Fibroblast of skin of abdomen (primary cell): ENCODE measurements at regions not wholly inside any gene's neighbourhood (a gene's known extent, or its start where the extent isn't known, plus 50 kb on each side); places are given as distances from the start of the nearest gene placed in this dataset.
"Not testable (repeated sequence)": the region's sequence is repeated elsewhere in the genome, so short reads cannot be mapped to it uniquely, and the experiment has no call there.

Experiments
- DNase-seq: peaks from one replicate; pipeline ENCODE4 v3.0.0-alpha.2; 2013

DNA sequence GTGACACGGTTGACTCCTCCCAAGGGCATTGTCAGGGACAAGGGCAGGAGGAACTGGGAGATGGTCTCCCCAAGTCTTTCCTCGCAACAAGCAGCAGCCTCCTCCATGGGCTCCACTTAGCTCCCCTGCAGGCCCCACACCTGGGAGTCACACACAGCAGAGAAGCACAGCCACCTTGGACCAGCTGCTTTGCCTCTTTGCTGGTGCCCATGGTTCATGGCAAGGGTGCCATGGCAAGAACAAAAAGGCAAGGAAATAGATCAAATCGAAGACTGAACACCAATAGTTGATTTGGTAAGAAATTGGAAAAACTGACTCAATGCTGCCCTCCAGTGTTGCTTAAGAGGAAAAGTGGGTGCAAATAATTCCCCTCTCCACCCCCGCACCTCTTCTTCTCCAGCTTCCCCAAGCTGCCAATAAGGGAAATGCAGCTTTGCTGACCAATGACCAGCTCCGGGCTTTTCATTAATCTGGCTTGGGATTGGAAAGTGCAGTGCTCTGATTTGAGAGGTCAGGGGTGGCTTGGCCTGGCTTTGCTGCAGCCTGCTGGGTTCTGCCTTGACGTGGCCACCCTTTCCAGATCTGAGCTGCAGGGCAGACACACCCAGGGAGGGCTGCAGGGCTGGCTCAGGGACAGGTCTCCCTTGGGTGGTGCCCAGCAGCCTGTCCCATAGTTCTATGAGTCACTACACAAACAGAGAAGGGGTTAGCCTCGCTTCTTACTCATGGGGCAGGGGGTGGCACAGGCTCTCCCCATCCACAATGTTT, 162.0 kb downstream of the KLF13 start:
- peak; percentile 85 for DNase-seq

- no peak for DNase-seq
These were observed 162.6 kb downstream of the KLF13 start for GRCh38 chr15:31489281-31489680.

- DNase-seq: peak; percentile 47
These were observed 163.4 kb downstream of the KLF13 start for GRCh38 chr15:31489801-31490646.

- no peak for DNase-seq
These were observed 168.2 kb downstream of the KLF13 start for GRCh38 chr15:31494786-31495185.

- DNase-seq: no peak
These were observed 168.6 kb downstream of the KLF13 start for GRCh38 chr15:31495281-31495680.

GRCh38 chr15:31497838-31498237, 171.2 kb downstream of the KLF13 start:
- no peak for DNase-seq

DNA sequence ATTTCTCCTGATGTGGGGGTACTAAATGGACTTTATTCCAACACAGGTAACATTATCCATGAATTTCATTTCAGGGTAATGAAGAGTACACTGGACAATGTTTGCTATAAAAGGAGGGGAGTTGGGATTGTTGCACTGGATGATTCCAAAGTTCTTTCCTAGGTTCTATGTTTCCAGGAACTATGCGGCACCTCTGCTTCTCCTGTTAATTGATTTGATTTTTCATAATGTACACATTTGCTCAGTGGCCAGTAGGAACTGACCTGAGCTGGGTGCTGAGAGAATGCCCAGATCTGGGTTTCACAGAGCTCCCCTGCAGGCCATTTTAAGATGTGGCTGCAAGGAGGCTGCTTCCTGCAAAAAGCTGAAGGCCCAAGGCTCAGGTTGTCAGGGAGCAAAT, 171.7 kb downstream of the KLF13 start:
- no peak for DNase-seq

DNA sequence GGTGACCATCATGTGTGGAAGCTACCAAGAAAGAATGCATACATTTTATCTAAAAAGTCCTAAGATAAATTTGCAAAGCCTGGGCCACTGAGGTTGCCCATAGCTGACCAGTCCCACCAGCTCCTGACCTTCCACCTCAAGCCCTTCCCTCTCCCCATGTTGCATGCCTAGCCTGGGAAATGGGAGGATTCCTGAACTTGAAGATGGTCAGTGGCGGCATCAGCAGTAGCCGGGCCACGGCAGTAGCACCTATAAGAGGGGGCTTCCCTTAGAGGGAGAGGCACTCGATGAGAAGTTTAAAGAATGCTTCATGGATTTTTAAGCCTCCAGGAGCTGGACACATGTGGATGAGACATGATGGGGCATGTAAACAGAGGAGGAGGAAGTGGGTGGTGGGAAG, 172.1 kb downstream of the KLF13 start:
- DNase-seq: no peak

DNA sequence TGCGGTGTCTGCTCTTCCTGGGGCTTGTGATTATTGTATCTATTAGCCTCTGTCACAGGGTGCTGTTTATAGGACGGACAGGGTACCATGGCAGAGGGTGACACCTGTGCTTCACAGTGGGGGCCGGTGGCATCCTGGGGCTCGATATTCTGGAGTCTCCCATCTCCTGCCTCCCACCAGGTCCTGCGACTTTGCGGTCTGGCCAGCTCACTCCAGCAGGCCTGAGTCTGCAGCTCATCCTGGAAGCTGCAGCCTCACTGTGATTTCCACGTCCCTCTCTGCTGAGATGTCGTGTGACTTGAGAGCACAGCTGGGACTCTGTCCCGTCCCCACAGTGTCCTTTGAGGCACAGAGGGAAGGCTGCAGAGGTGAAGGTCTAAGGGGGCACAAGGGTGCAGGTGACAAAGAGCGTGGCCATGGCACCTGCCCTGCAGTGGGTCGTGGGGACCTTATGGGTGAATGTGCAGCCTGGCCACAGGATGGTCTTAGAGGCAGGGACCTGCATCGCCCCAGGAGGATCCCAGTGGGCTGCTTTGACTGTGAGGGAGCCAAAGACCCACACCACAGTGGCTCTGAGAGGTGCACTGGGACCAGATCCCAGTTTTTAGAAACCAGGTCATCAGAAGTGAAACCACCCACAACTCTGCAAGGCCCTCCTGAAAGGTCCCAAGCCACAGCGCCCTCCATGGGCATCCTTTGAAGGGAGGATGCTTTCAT, 172.8 kb downstream of the KLF13 start:
- DNase-seq: no peak

DNA sequence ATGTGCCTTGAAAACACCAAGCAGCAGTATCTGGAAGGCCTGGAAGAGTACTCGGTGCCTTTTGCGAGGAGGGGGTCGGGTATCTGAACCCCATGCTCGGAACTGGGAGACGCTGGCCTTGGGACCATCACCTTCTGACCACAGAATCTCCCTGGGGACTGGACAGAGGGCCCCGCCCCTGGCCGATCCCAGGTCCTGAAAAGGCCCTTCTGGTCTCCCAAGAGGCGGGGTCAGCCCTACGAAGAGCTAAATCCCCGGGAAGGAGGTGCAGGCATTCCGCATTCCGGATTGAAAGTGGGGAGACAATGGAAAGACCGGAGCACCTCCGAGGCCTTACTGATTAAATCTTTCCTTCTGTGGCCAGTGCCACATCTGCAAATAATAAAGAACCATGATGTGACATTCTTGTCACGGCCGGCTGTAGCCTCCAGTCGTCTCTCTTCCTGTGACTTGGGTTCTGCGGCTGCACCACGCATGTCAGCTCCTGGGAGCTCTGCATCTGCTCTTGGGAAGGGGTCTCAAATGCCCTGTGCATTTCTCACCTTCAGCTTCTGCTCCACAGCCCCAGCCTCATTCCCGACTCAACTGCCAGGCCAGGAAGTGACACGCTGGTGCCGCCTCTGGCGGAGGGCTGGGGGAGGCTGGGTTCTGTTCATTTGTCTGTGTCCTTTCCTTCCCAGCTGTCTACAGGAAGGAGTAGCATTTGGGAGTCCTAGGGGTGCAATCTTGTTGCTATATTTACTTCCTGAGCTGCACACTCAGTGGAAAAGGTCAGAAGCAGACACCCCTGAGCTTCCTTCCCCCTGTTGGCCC, 173.5 kb downstream of the KLF13 start:
- no peak for DNase-seq

- DNase-seq: no peak
These were observed 174.3 kb downstream of the KLF13 start for GRCh38 chr15:31500766-31501449.

DNA sequence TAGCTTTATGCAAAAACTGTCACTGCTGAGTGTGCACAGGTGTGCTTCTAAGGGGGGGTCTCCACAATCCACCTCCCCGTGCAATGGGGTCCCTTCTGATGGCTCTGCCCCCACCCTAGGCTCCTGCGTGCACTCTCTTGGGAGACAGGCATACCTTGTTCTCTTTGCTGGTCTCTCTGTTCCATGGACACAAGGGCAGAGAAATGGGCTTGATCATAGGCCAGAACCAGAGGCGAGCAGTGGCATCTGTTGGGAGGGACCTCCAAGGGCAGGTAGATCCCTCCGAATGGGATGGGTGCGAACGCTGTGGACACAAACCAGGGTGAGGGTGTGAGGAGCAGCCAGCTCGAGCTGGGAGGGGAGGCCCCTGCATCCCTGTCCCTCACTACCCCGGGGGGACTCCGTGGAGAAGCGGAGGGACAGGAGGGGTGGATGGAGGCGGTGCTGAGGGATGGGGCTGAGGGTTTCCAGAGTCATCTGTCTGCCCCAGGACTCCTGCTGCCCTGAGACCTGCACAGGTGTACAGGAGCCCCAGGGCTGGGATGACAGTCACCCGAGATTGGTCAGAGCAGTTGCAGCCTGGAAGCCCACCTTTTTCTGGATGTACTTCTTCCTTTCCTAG, 175.0 kb downstream of the KLF13 start:
- no peak for DNase-seq

DNA sequence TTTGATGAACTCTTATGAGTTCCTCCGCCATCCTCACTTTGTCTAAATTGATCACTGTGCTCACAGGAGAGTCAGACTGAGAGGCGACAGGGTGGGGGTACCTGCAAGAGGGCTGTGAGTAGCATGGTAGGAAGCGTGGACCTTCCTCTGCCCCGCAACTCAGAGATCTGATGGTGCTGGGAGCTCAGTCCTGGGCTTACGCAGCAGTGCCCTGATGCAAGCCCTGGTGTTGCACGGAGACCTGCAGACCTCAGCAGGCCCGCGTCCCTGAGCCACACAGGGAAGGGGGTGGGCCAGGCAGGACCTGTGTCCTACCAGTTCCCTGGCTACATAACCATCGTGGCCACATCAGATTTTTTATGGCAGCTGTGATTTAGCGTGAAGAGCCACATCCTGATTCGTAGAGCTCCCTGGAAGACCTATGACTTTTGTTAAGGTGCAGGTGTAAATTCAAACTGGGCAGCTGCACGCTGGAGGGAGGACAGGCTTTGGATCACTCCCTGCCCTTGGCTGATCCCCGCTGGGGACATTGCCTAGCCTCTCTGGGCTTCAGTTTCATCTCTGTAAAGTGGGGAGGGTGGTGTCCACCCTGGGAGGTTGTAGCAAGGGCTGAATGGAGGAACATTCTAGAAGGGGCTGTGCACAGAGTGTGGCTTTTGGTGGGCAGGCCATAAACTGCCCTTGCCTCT, 176.1 kb downstream of the KLF13 start:
- no peak for DNase-seq

- no peak for DNase-seq
These were observed 176.6 kb downstream of the KLF13 start for GRCh38 chr15:31503256-31503655.

- no peak for DNase-seq
These were observed 177.3 kb downstream of the KLF13 start for GRCh38 chr15:31503758-31504461.

GRCh38 chr15:31504462-31504839, 177.8 kb downstream of the KLF13 start:
- DNase-seq: no peak

DNA sequence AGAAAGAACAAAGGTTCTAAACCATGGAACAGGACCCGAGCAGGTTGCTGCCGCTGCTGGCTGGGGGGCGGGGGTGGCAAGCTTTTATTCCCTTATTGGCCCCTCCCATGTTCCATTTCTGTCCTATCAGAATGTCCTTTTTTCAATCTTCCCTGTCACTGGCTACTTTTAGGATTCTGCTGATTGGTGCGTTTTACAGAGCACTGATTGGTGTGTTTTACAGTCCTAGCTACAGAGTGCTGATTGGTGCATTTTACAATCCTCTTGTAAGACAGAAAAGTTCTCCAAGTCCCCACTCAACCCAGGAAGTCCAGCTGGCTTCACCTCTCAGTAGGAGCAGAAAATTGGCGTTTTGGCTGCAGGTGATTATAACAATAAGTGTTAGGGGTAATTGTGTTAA, 180.9 kb downstream of the KLF13 start:
- not testable (repeated sequence) for DNase-seq

DNA sequence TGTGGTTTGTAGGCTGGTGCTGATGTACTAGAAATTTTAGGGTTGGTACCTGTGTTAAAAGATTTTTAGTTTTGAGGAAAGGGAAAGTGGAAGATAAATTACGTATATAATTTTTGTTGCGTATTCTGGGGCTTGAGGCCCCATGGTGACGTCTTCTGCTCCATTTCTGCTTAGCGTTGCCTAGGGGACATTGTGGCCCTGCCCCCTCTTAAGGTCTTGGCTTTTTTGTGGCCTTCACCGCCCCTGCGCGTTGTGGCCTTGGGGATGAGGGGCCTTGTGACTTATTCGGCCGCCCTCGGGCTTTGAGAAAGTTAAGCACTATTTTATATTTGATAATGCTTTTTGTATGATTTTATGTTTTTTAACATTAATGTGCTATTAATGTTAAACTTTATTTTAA, 182.0 kb downstream of the KLF13 start:
- DNase-seq: no peak

DNA sequence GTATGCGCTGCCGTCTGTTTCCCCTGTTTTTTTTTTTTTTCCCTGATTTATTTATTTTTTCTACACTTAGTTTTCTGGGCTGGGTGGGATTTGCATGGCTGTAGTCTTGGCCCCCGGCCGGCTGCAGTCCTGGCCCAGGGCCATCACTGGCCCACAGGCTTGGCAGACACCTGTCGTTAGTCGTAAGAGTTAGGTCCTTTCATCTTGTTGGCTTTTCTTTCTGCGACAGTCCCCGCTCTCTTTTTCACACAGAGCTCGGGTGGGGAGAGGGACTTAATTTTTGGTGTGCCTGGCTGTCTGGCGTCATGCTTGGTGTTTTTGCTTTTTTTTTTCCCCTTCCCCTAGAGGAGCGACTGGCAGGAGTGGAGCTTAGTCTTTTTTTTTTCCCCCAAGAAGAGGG, 183.4 kb downstream of the KLF13 start:
- DNase-seq: no peak

DNA sequence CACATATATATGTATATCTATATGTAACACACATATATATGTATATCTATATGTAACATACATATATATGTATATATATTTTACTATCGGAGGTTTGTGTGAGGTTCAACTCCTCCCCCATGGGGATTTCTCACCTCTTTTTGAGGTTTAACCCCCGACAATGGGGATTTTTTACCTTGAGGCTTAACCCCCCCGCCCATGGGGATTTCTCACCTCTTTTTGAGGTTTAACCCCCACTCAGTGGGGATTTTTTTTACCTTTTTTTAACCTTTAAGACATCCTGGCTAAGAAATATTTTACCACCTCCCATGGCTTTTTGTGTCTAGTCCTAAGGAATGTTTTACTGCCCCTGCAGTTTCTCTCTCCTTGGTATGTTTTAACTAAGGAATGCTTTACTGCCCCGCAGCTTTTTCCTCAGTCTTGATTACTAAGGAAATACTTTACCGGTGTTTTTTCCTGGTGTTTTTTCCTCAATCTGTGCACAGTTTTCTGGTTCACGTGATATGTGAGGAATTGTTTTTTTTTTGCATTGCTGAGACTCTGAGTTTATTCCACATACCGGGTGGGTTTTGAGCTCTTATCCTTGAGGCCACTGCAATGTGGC, 185.2 kb downstream of the KLF13 start:
- no peak for DNase-seq
